ENCODE measurements at regions not wholly inside any gene's neighbourhood (a gene's known extent, or its start where the extent isn't known, plus 50 kb on each side); places are given as distances from the start of the nearest gene placed in this dataset.

DNA sequence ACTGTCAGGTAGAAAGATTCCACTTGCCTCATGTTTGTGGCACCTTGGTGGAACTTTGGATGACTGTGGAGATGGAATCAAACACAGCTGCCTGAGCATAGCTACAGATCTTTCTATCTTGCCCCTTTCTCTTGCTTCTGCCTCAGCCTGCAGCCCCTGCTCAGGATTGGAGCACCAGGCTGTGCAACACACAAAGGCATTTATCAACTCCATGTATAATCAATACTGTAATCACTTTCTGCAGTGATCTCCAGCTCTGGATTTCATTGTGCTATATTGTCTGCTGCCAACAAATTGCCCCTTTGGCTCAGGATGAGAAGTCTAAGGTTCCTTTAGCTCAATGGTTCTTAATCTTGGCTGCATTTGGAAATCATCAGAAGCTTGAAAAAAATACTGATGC, 86.3 kb upstream of the PRPS1 start:
- no peak overlapping the region for H3K4me3 Mint-ChIP-seq
- POLR2A ChIA-PET: no interaction called here
- no peaks in the 10 kb centered on the region for H3K9me3 Mint-ChIP-seq
- H3K27ac Mint-ChIP-seq: no peak overlapping the region
- DNase-seq: no peak
- CTCF ChIA-PET: interaction anchor here (0.9 to 1.0 kb wide), 2 partner anchors 56 to 235 kb away, joined by 3 to 4 read pairs; partner anchors contain the start of gene NCBP2L
- peaks cover 3% of the 10 kb centered on the region for H3K27me3 Mint-ChIP-seq
- H3K36me3 Mint-ChIP-seq (ENCODE audit: low read depth): no peaks in the 10 kb centered on the region
- H3K4me1 Mint-ChIP-seq: no peaks in the 10 kb centered on the region

DNA sequence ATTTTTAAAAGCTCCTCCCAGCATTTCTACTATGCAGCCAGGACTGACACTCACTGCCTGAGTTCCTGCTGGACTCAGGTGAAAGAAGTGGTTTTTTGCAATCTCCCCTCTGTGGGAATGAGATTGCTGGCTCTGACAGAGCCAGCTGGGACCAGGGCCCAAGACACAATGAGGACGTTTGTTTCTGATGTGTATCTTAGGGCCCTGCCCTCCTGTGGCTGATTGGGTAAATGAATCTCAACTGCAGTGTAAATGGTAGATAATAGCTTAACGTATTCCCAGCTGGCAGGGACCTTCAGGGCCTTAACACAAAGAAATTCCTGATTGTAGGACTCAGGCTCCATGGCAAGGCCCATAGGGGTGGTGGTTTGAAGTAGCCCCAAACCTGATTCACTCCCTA, 85.8 kb upstream of the PRPS1 start:
- Mint-ChIP-seq H3K4me1 (no peaks in the 10 kb centered on the region), H3K36me3 (ENCODE audit: low read depth) (no peaks in the 10 kb centered on the region), H3K27ac (no peak overlapping the region), H3K4me3 (no peak overlapping the region), H3K9me3 (no peaks in the 10 kb centered on the region), H3K27me3 (no peaks in the 10 kb centered on the region)
- POLR2A ChIA-PET: no interaction called here
- CTCF ChIA-PET: interaction anchor here (0.9 kb wide), 1 partner anchor 235 kb away, joined by 4 read pairs; the partner anchor contains the start of gene NCBP2L
- no peak for DNase-seq

DNA sequence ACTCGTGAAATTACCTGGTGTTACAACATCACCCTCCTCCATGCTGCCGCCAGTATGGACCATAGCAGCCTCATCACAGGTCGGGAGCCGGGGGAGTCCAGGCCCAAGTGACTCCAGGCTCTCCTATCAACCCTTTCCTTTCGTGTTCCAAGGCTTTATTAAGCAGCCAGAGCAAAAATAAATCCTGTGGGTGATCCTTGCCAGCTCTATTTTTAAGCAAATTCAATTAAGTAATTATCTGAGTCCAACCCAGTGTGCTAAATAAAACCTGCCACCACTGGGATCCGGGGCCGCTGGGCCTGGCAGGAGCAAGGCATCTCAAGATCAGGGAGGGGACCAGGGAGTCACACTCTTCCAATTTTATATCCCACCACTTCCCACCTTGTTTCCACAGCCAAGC, 80.7 kb upstream of the PRPS1 start:
- ChIA-PET POLR2A (no interaction called here), CTCF (no interaction called here)
- Mint-ChIP-seq H3K9me3 (no peaks in the 10 kb centered on the region), H3K27me3 (no peaks in the 10 kb centered on the region), H3K36me3 (ENCODE audit: low read depth) (no peaks in the 10 kb centered on the region), H3K27ac (no peak overlapping the region), H3K4me3 (no peak overlapping the region), H3K4me1 (peaks cover 12% of the 10 kb centered on the region)
- DNase-seq: no peak

DNA sequence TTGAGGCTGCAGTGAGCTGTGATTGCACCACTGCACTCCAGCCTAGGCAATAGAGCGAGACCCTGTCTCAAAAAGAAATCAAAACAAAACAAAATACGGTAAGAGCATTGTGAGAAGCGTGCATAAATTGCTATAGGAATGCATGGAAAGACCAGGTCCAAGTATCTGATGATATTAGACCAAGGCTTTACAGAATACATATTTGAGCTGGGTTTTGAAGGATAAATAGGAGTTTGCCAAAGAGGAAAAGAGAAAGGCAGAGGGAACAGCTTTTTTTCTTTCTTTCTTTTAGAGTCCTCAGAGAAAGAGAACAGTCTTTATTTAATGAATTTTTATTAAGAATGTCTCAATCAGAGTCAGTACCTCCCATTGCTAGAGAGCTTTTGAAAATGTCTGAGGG, 79.5 kb upstream of the PRPS1 start:
- no peak for DNase-seq
- ChIA-PET CTCF (interaction anchor here (0.7 kb wide), 1 partner anchor 10 kb away, joined by 3 read pairs; no protein-coding TSS in a partner anchor), POLR2A (no interaction called here)
- Mint-ChIP-seq H3K27me3 (no peaks in the 10 kb centered on the region), H3K36me3 (ENCODE audit: low read depth) (no peaks in the 10 kb centered on the region), H3K4me1 (peaks cover 12% of the 10 kb centered on the region), H3K27ac (no peak overlapping the region), H3K4me3 (no peak overlapping the region), H3K9me3 (no peaks in the 10 kb centered on the region)

DNA sequence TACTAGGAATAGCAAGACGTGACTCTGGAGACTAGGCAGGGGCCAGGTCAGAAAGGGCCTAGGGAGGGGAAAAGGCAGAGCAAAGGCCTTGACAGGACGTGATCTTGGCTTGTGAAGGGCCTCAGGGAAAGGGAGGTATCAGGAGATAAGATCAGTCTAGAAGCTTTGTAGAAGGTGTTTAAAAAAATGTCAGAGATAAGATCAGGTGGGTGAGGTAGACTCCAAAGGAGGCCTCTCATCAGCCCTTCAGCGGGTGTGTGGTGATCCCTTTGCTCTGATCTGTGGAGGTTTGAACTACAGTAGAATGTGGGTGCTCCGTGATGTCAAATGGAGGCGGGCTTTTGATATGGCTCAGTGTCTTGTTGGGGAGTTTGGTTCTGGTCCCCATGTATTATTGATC, 78.8 kb upstream of the PRPS1 start:
- no peaks in the 10 kb centered on the region for H3K36me3 Mint-ChIP-seq (ENCODE audit: low read depth)
- no peak overlapping the region for H3K4me3 Mint-ChIP-seq
- H3K9me3 Mint-ChIP-seq: no peaks in the 10 kb centered on the region
- CTCF ChIA-PET: interaction anchor here (0.7 kb wide), 1 partner anchor 11 kb away, joined by 3 read pairs; no protein-coding TSS in a partner anchor
- no peak overlapping the region for H3K27ac Mint-ChIP-seq
- no peaks in the 10 kb centered on the region for H3K27me3 Mint-ChIP-seq
- POLR2A ChIA-PET: no interaction called here
- peak; percentile 36 for DNase-seq
- peaks cover 12% of the 10 kb centered on the region for H3K4me1 Mint-ChIP-seq

DNA sequence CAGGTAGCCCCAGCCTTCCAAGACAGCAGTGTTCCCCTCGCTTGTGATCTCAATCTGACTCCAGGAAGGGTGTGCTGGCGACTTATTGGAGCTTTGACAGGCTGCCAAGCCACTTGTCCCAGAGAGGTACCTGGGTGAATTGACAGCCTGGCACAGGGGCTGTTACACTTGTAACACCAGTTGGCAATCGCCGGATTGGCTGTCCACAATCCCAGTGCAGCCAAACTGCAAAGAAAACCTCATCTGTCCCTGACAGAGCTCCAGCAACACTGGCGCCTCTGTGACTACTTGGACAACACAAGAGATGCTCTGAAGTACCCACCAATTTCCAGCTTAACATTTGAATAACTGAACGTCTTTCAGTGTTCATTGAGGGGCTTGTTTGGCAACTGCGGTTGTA, 76.8 kb upstream of the PRPS1 start:
- DNase-seq: no peak
- Mint-ChIP-seq H3K36me3 (ENCODE audit: low read depth) (no peaks in the 10 kb centered on the region), H3K9me3 (no peaks in the 10 kb centered on the region), H3K4me3 (no peak overlapping the region), H3K27me3 (no peaks in the 10 kb centered on the region), H3K27ac (no peak overlapping the region), H3K4me1 (peaks cover 12% of the 10 kb centered on the region)
- POLR2A ChIA-PET: no interaction called here
- CTCF ChIA-PET: interaction anchor here (0.7 kb wide), 1 partner anchor 27 kb away, joined by 3 read pairs; no protein-coding TSS in a partner anchor

DNA sequence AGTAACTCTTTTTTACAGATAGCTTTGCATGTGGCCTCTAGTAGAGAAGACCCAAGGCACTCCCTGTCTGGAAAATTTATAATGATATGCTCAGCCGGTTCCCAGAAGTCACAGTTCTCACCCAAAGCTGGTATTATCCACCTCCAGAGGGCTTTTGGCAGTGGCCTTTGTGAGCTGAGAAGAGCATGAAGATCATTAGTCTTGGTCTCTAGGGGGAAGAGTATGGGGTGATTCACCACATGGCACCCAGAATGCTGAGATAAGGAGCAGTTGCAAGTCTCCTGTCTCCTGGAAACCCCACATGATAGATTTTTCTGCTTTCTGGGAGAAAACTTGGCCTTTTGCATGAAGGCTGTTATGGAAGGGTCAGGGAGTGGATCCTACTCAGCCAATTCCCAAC, 75.4 kb upstream of the PRPS1 start:
- Mint-ChIP-seq H3K4me1 (peaks cover 12% of the 10 kb centered on the region), H3K36me3 (ENCODE audit: low read depth) (no peaks in the 10 kb centered on the region), H3K27me3 (no peaks in the 10 kb centered on the region), H3K27ac (no peak overlapping the region), H3K4me3 (no peak overlapping the region), H3K9me3 (no peaks in the 10 kb centered on the region)
- no peak for DNase-seq
- POLR2A ChIA-PET: no interaction called here
- CTCF ChIA-PET: no interaction called here

DNA sequence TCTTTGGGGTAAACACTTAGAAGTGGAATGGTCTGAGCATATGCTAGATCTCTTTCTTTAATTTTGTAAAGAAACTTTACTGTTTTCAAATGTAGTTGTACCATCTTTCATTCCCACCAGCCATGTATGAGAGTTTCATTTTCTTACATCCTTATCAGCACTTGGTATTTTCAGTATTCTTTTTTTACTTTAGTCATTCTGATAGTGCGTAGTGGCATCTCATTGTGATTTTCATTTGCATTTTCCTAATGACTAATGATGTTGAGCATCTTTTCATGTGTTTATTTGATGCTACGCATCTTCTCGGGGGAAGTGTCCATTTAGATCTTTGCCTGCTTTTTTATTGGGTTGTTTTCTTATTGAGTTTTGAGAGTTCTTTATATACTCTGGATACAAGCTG, 71.3 kb upstream of the PRPS1 start:
- no peak overlapping the region for H3K27ac Mint-ChIP-seq
- no peak overlapping the region for H3K4me3 Mint-ChIP-seq
- no peak for DNase-seq
- no peaks in the 10 kb centered on the region for H3K27me3 Mint-ChIP-seq
- no peaks in the 10 kb centered on the region for H3K36me3 Mint-ChIP-seq (ENCODE audit: low read depth)
- ChIA-PET CTCF (no interaction called here), POLR2A (no interaction called here)
- no peaks in the 10 kb centered on the region for H3K4me1 Mint-ChIP-seq
- H3K9me3 Mint-ChIP-seq: no peaks in the 10 kb centered on the region

DNA sequence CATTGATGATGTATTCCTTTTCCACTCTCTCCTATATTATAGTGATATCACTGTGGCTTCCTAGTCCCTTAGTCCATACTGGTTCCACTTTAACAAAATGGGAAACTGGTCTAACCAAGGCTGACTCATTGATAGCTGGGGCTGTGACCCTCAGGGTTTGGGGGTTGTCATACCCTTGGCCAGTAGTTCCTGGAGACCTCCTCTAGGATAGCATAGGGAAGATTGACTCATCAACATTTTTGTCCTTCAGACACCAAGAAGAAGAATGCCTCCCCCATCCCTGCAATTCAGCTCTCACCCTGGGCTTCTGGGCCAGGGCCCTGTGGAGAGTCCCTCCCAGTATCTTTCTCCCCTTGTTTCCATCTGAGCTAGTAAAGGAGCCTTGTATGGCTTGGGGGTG, 68.8 kb upstream of the PRPS1 start:
- no peak for DNase-seq
- no peaks in the 10 kb centered on the region for H3K36me3 Mint-ChIP-seq (ENCODE audit: low read depth)
- no peaks in the 10 kb centered on the region for H3K9me3 Mint-ChIP-seq
- no peak overlapping the region for H3K27ac Mint-ChIP-seq
- H3K4me1 Mint-ChIP-seq: no peaks in the 10 kb centered on the region
- ChIA-PET POLR2A (no interaction called here), CTCF (interaction anchor here (1.1 kb wide), 1 partner anchor 64 kb away, joined by 3 read pairs; no protein-coding TSS in a partner anchor)
- no peaks in the 10 kb centered on the region for H3K27me3 Mint-ChIP-seq
- H3K4me3 Mint-ChIP-seq: no peak overlapping the region

DNA sequence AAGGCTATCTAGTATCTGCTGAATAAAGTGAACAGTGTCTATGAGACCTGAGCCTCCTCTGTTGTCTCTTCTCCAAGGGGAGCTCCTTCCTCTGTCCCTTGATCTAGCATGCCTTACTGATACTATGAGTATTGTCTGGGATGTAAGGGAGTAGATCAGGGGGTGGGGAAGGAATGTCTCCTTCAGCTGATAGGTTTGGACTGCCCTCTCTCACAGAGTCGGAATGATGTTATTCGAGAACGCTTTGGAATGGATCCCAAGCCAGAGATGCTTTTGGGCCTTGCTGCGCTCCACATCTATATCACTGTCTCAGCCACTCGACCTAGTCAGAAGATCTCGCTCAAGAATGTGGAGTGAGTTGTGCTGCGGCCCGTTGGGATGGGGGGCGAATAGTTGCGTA, 68.3 kb upstream of the PRPS1 start:
- Mint-ChIP-seq H3K27me3 (no peaks in the 10 kb centered on the region), H3K4me1 (no peaks in the 10 kb centered on the region), H3K9me3 (no peaks in the 10 kb centered on the region), H3K4me3 (no peak overlapping the region), H3K36me3 (ENCODE audit: low read depth) (no peaks in the 10 kb centered on the region), H3K27ac (no peak overlapping the region)
- CTCF ChIA-PET: interaction anchor here (1.1 kb wide), 1 partner anchor 63 kb away, joined by 3 read pairs; no protein-coding TSS in a partner anchor
- POLR2A ChIA-PET: no interaction called here
- no peak for DNase-seq

DNA sequence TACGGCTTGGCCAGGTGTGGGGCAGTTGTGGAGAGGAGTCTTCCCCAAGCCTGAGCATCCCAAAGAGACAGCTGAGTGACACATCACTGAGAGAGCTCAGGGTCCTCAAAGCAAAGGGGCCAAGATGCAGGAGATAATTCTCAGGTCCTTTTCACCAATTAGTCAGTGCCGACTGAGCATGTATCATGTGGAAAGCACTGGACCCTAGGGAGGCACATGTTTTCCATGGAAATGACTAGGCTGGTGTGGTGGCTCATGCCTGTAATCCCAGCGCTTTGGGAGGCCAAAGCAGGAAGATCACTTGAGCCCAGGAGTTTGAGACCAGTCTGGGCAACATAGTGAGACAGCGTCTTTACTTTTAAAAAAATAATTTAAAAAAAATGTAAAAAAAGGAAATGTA, 67.3 kb upstream of the PRPS1 start:
- Mint-ChIP-seq H3K27me3 (no peaks in the 10 kb centered on the region), H3K4me1 (no peaks in the 10 kb centered on the region), H3K36me3 (ENCODE audit: low read depth) (no peaks in the 10 kb centered on the region), H3K9me3 (no peaks in the 10 kb centered on the region), H3K27ac (no peak overlapping the region), H3K4me3 (no peak overlapping the region)
- ChIA-PET CTCF (no interaction called here), POLR2A (no interaction called here)
- DNase-seq: no peak

DNA sequence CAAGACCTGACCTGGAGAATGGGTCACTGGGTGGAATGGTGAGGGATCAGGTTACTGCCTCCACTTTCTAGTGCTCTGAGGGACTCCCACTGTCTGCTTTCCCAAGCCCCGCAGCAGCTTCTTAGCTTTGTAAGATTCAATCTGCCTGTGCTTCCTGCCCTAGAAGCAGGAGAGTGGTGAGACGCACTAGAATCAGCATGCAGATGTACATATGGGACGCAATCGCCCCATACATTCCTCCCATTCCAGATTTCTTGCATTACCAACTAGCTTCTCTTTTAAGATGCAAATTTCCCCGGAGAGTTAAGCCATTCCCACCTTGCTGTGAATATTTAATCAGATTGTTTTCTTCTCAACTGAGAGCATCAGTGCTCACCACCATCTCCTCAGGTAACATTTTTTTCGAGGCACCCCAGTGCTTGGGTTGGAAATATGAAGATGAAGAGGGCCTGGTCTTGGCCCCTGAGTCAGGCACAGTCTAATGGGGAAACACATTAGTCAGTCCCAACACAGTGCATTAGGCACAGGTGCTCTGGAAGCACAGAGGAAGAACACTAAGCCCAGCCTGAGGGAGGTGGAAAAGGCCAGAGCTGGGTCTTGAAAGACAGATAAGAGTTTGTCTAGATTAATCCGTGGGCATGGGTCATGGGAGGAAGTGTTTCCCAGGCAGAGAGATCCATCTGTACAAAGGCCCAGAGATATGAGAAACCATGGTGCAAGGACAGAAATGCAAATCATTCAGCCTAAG, 66.7 kb upstream of the PRPS1 start:
- no peaks in the 10 kb centered on the region for H3K4me1 Mint-ChIP-seq
- ChIA-PET CTCF (no interaction called here), POLR2A (no interaction called here)
- no peaks in the 10 kb centered on the region for H3K27me3 Mint-ChIP-seq
- DNase-seq: no peak
- no peaks in the 10 kb centered on the region for H3K36me3 Mint-ChIP-seq (ENCODE audit: low read depth)
- no peak overlapping the region for H3K27ac Mint-ChIP-seq
- H3K4me3 Mint-ChIP-seq: no peak overlapping the region
- H3K9me3 Mint-ChIP-seq: no peaks in the 10 kb centered on the region

DNA sequence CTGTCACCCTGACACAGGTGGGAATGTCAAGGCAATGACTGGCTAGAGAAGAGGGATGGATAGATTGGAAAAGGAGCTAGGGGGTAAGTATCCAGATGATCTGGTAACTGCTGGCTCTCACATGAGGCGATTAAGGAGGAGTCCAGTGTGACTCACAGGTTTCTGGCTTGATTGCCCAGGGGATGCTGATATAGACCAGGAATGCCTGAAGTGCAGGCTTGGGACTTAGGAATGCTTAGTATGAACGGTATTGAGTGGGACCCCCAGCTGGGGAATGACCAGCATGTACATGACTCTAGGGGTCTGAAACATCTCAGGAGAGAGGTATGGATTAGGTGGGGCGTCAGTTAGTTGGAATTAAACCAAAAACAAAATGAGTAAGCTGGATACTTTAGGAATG, 65.8 kb upstream of the PRPS1 start:
- ChIA-PET POLR2A (no interaction called here), CTCF (no interaction called here)

DNA sequence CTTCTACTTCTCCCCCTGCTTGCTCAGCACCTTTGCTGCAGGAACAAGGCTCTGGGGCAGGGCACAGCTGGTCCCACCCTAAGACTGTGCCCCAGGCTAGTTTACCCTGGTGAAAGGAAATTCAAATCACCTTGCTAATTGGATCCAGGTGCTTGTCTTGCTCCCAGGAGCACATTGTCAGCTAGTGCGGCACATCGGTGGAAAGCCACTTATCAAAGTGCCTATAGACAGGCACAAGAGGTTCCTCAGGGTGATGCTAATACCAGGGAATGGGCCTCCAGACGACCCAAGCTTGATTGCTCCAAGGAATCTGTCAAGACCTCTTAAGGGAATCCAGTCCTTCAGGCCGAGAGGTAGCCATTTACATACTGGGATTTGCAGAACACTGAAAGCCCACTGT, 64.5 kb upstream of the PRPS1 start:
- H3K4me1 Mint-ChIP-seq: no peaks in the 10 kb centered on the region
- CTCF ChIA-PET: no interaction called here
- H3K4me3 Mint-ChIP-seq: no peak overlapping the region

More for the DNA sequence above, 65.8 kb upstream of the PRPS1 start:
- no peak for DNase-seq
- no peaks in the 10 kb centered on the region for H3K36me3 Mint-ChIP-seq (ENCODE audit: low read depth)
- H3K4me1 Mint-ChIP-seq: no peaks in the 10 kb centered on the region
- no peaks in the 10 kb centered on the region for H3K9me3 Mint-ChIP-seq
- H3K27me3 Mint-ChIP-seq: peaks cover 2% of the 10 kb centered on the region
- no peak overlapping the region for H3K4me3 Mint-ChIP-seq
- no peak overlapping the region for H3K27ac Mint-ChIP-seq

More for the DNA sequence above, 64.5 kb upstream of the PRPS1 start:
- Mint-ChIP-seq H3K27ac (no peak overlapping the region), H3K9me3 (no peaks in the 10 kb centered on the region), H3K36me3 (ENCODE audit: low read depth) (no peaks in the 10 kb centered on the region), H3K27me3 (peaks cover 2% of the 10 kb centered on the region)
- POLR2A ChIA-PET: no interaction called here
- no peak for DNase-seq
